PC-3 (cell line): ENCODE measurements at regions not wholly inside any gene's neighbourhood (a gene's known extent, or its start where the extent isn't known, plus 50 kb on each side); places are given as distances from the start of the nearest gene placed in this dataset.

Source experiments
- EZH2 ChIP-seq: fragments of 300-600 bp; sonication (generic); IDR thresholded peaks from one replicate; pipeline ENCODE4 v1.6.1; 2017; ENCODE audit warnings: antibody characterized with exemption, mild to moderate bottlenecking, low read length; ENCODE audit not compliant: unreplicated experiment
- EZH2phosphoT487 ChIP-seq: fragments of 300-600 bp; sonication (generic); IDR thresholded peaks from 2 replicates; pipeline ENCODE4 v1.6.1; 2018; ENCODE audit warnings: mild to moderate bottlenecking, antibody characterized with exemption, low read length, borderline replicate concordance
- TF ChIP-seq, protein P1 (sequence below): fragments of 300-600 bp; sonication (generic); conservative IDR thresholded peaks from 2 replicates; pipeline ENCODE4 v1.5.1; 2017; ENCODE audit warnings: antibody characterized with exemption, low read depth, mild to moderate bottlenecking, low read length

DNA sequence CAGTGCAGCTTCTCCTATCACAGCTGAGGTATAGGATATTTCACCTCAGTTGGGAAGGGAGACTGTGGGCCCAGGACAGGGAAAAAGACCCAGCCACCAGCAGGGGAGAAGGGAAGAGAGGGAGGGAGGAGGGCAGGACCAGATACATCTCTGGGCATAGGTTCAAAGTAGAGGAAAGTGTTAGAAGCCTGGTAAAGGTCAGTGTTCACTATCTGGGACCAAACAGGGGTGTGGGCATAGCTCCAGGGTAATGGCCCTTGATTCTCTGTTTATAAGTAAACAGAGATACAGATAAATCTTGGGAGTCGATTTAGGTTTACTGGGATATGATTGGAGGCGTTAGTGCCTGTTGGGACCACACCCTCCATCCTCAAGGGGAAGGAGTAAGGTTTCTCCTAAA is 266.2 kb downstream of the LRFN2 start:
- TF ChIP-seq, protein P1, sequence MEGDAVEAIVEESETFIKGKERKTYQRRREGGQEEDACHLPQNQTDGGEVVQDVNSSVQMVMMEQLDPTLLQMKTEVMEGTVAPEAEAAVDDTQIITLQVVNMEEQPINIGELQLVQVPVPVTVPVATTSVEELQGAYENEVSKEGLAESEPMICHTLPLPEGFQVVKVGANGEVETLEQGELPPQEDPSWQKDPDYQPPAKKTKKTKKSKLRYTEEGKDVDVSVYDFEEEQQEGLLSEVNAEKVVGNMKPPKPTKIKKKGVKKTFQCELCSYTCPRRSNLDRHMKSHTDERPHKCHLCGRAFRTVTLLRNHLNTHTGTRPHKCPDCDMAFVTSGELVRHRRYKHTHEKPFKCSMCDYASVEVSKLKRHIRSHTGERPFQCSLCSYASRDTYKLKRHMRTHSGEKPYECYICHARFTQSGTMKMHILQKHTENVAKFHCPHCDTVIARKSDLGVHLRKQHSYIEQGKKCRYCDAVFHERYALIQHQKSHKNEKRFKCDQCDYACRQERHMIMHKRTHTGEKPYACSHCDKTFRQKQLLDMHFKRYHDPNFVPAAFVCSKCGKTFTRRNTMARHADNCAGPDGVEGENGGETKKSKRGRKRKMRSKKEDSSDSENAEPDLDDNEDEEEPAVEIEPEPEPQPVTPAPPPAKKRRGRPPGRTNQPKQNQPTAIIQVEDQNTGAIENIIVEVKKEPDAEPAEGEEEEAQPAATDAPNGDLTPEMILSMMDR: no peak
- TF ChIP-seq EZH2: no peak
- no peak for TF ChIP-seq EZH2phosphoT487
